HepG2 (cell line): ENCODE measurements at regions not wholly inside any gene's neighbourhood (a gene's known extent, or its start where the extent isn't known, plus 50 kb on each side); places are given as distances from the start of the nearest gene placed in this dataset.

Experiments
- ATAC-seq: fragments of 200-7000 bp; cut with Tn5 transposase; 3 replicates; pipeline ENCODE4 v1.9.1; 2020; ENCODE audit warnings: mild to moderate bottlenecking, moderate library complexity
- BruUV-seq: library from RNA; stranded (reverse); fragments of 400-500 nt; replicated peaks from 2 replicates; lab custom pipeline; 2021; lab: Mats Ljungman, UMichigan
- CTCF ChIA-PET: fragments of 300-600 bp; formaldehyde crosslinking; extraction: SDS; loops from one replicate; lab custom pipeline; 2021; ENCODE audit warnings: low total read pairs, inconsistent platforms, low intra/inter-chr PET ratio; lab: Yijun Ruan, JAX
- POLR2A ChIA-PET: fragments of 350-600 bp; sonication (Branson Sonifier 250); formaldehyde crosslinking; loops from one replicate; lab custom pipeline; 2020; ENCODE audit warnings: antibody characterized with exemption, inconsistent platforms; lab: Yijun Ruan, JAX
- DNase-seq: peaks from one replicate; pipeline ENCODE4 v3.0.0-alpha.2; 2015; ENCODE audit warnings: low spot score
- FAIRE-seq: peaks from 3 replicates; lab custom pipeline; 2011; peaks lifted over from hg19 to GRCh38; lab: Jason Lieb, UNC
- H2AFZ ChIP-seq: one replicate; pipeline ENCODE4 v1.6.1; 2011; ENCODE audit warnings: low read length, inconsistent platforms
- H3K27ac ChIP-seq: fragments of 300-600 bp; 3 replicates; pipeline ENCODE4 v1.8.0; 2011; ENCODE audit warnings: mixed run types, mild to moderate bottlenecking, mixed read lengths, low read length, inconsistent platforms; ENCODE audit not compliant: insufficient read depth; ENCODE audit errors: extremely low read length
- H3K27me3 ChIP-seq, 2 experiments: fragments of 200-600 bp in 1 of 2; 2 replicates in 1 of 2; 3 replicates in 1 of 2; pipeline versions ENCODE4 v1.6.0 to v1.8.0; 2011; ENCODE audit warnings: low read length in 2 of 2, mild to moderate bottlenecking in 2 of 2, moderate library complexity in 2 of 2, inconsistent platforms in 1 of 2; ENCODE audit not compliant: insufficient read depth in 2 of 2, control insufficient read depth in 1 of 2
- H3K36me3 ChIP-seq, 2 experiments: fragments of 200-600 bp in 1 of 2; replicated peaks in 1 of 2; 2 replicates in 1 of 2; 3 replicates in 1 of 2; pipeline versions ENCODE4 v1.5.1 to v1.8.0; 2011; ENCODE audit warnings: low read length in 2 of 2, inconsistent platforms in 1 of 2; ENCODE audit not compliant: insufficient read depth in 2 of 2, control insufficient read depth in 1 of 2
- H3K4me1 ChIP-seq: 2 replicates; pipeline ENCODE4 v1.5.1; 2012; ENCODE audit warnings: low read length, inconsistent platforms; ENCODE audit not compliant: insufficient read depth
- H3K4me2 ChIP-seq: 2 replicates; pipeline ENCODE4 v1.6.0; 2011; ENCODE audit warnings: low read depth, low read length, inconsistent platforms
- H3K4me3 ChIP-seq, 3 experiments: fragments of 200-600 bp in 1 of 3; sonication (generic), shearing (Covaris generic) in 1 of 3; replicated peaks in 1 of 3; 2 replicates each; pipeline ENCODE4 v1.5.1; 2011 to 2016; ENCODE audit warnings: low read length in 3 of 3, inconsistent platforms in 2 of 3, low read depth in 2 of 3, mild to moderate bottlenecking in 2 of 3, control low read depth in 1 of 3, mixed read lengths in 1 of 3; ENCODE audit not compliant: insufficient read depth in 1 of 3
- H3K79me2 ChIP-seq: one replicate; pipeline ENCODE4 v1.6.1; 2011; ENCODE audit warnings: low read length, inconsistent platforms; ENCODE audit not compliant: insufficient read depth
- H3K9ac ChIP-seq: 2 replicates; pipeline ENCODE4 v1.6.0; 2011; ENCODE audit warnings: mild to moderate bottlenecking, low read depth, low read length, inconsistent platforms; ENCODE audit not compliant: insufficient read depth
- H3K9me3 ChIP-seq: 2 replicates; pipeline ENCODE4 v1.5.1; 2012; ENCODE audit warnings: mild to moderate bottlenecking, low read length
- H4K20me1 ChIP-seq: 2 replicates; pipeline ENCODE4 v1.6.0; 2011; ENCODE audit warnings: inconsistent platforms, mild to moderate bottlenecking, low read length, moderate library complexity; ENCODE audit not compliant: insufficient read depth
- ASH2L ChIP-seq: fragments of 300-600, 200-600 bp; sonication (generic); IDR thresholded peaks from 2 replicates; pipeline ENCODE4 v1.7.0; 2017; ENCODE audit warnings: low read depth, mild to moderate bottlenecking, moderate library complexity, mixed read lengths, low read length; ENCODE audit not compliant: insufficient read length
- ERF ChIP-seq: IDR thresholded peaks from 2 replicates; pipeline ENCODE4 v1.6.1; 2018; ENCODE audit warnings: missing biosample characterization, missing genetic modification reagents
- SMYD3 ChIP-seq: sonication (generic); formaldehyde crosslinking; IDR thresholded peaks from 2 replicates; pipeline ENCODE4 v1.8.1; 2023; ENCODE audit warnings: mild to moderate bottlenecking, missing genetic modification reagents
- TFDP1 ChIP-seq: IDR thresholded peaks from 2 replicates; pipeline ENCODE4 v1.6.1; 2016; ENCODE audit warnings: missing compliant biosample characterization, missing genetic modification reagents, borderline replicate concordance
- THAP8 ChIP-seq: sonication (generic); formaldehyde crosslinking; IDR thresholded peaks from 2 replicates; pipeline ENCODE4 v1.5.1; 2020; ENCODE audit warnings: missing genetic modification reagents, mild to moderate bottlenecking, borderline replicate concordance
- ZBTB49 ChIP-seq: sonication (generic); formaldehyde crosslinking; IDR thresholded peaks from 2 replicates; pipeline ENCODE4 v1.4.0; 2020; ENCODE audit warnings: missing genetic modification reagents, borderline replicate concordance
- ZHX1 ChIP-seq: sonication (generic); formaldehyde crosslinking; IDR thresholded peaks from 2 replicates; pipeline ENCODE4 v1.8.1; 2022; ENCODE audit warnings: low read depth, mild to moderate bottlenecking, missing genetic modification reagents
- ZNF556 ChIP-seq: sonication (generic); formaldehyde crosslinking; IDR thresholded peaks from 2 replicates; pipeline ENCODE4 v1.4.0; 2020; ENCODE audit warnings: mild to moderate bottlenecking, missing genetic modification reagents, borderline replicate concordance
- ZNF572 ChIP-seq: sonication (generic); formaldehyde crosslinking; IDR thresholded peaks from 2 replicates; pipeline ENCODE4 v1.5.1; 2020; ENCODE audit warnings: mild to moderate bottlenecking, missing genetic modification reagents
- ZNF674 ChIP-seq: sonication (generic); formaldehyde crosslinking; IDR thresholded peaks from 2 replicates; pipeline ENCODE4 v1.5.0; 2020; ENCODE audit warnings: low read depth, mild to moderate bottlenecking, missing genetic modification reagents
- ZNF703 ChIP-seq: sonication (generic); formaldehyde crosslinking; IDR thresholded peaks from 2 replicates; pipeline ENCODE4 v1.5.1; 2020; ENCODE audit warnings: missing genetic modification reagents, mild to moderate bottlenecking, moderate library complexity, borderline replicate concordance
- WGBS: methylation state at CpG from one replicate; pipeline ENCODE4 v1.1.6; 2017; ENCODE audit warnings: low lambda C conversion rate; 5-methylcytosine and 5-hydroxymethylcytosine counted together
- in situ Hi-C: cut with HindIII; loops from 2 replicates; pipeline ENCODE4 v1.10.0; 2017; ENCODE audit warnings: low pct_unique_long_range_greater_than_20kb; ENCODE audit not compliant: extremely low pct_ligation_motif_present
- intact Hi-C: fragments of 100-400 bp; cut with micrococcal nuclease; formaldehyde crosslinking; loops from one replicate; pipeline ENCODE4 v1.10.0; 2022; ENCODE audit not compliant: unreplicated experiment

GRCh38 chr6:22059126-22059525 lies 237.7 kb downstream of the PRL start:
- CTCF ChIA-PET, result no interaction called here
- no peak for DNase-seq
- no peak overlapping the region for H3K27ac ChIP-seq
- peaks cover 41% of the 10 kb centered on the region for H3K9me3 ChIP-seq
- intact Hi-C loops, result no loop called here
- H2AFZ ChIP-seq, result no peak overlapping the region
- H3K4me2 ChIP-seq, result no peak overlapping the region
- WGBS, result 6% methylated on average over 3 of the region's 3 CpGs
- ATAC-seq, result no peak
- in situ Hi-C loops, result no loop called here
- H3K79me2 ChIP-seq, result no peaks in the 10 kb centered on the region
- POLR2A ChIA-PET, result no interaction called here
- FAIRE-seq, result no peak
- BruUV-seq, result no TSS peak
- no peaks in the 10 kb centered on the region for H4K20me1 ChIP-seq
- no peak for TF ChIP-seq ZNF674 (CRISPR knock-in tag)
- TF ChIP-seq ZNF572 (CRISPR knock-in tag), result no peak
- TF ChIP-seq ZHX1 (CRISPR knock-in tag), result no peak
- TF ChIP-seq ERF (CRISPR knock-in tag), result no peak
- TF ChIP-seq THAP8 (CRISPR knock-in tag), result no peak
- H3K27me3 ChIP-seq, result no peaks in the 10 kb centered on the region
- no peaks in the 10 kb centered on the region for H3K4me1 ChIP-seq
- H3K4me3 ChIP-seq, result no peak overlapping the region
- no peaks in the 10 kb centered on the region for H3K36me3 ChIP-seq
- no peak overlapping the region for H3K9ac ChIP-seq

- H3K27me3 ChIP-seq, result no peaks in the 10 kb centered on the region
- no peaks in the 10 kb centered on the region for H3K36me3 ChIP-seq
- intact Hi-C loops, result no loop called here
- peaks cover 33% of the 10 kb centered on the region for H3K9me3 ChIP-seq
- no TSS peak for BruUV-seq
- no peak for DNase-seq
- ATAC-seq, result no peak
- TF ChIP-seq ASH2L, result no peak
- no peak for TF ChIP-seq ZNF556
- no peak for TF ChIP-seq SMYD3 (CRISPR knock-in tag)
- TF ChIP-seq ZBTB49 (CRISPR knock-in tag), result no peak
- TF ChIP-seq TFDP1 (CRISPR knock-in tag), result no peak
- TF ChIP-seq ZNF703, result no peak
- in situ Hi-C loops, result no loop called here
- no peaks in the 10 kb centered on the region for H3K79me2 ChIP-seq
- no peaks in the 10 kb centered on the region for H3K4me1 ChIP-seq
- 5% methylated on average over 1 of the region's 1 CpG for WGBS
- no peak overlapping the region for H3K4me3 ChIP-seq
- FAIRE-seq, result no peak
- H3K9ac ChIP-seq, result no peak overlapping the region
- POLR2A ChIA-PET, result no interaction called here
- CTCF ChIA-PET, result no interaction called here
- no peak overlapping the region for H2AFZ ChIP-seq
- H3K27ac ChIP-seq, result no peak overlapping the region
- H3K4me2 ChIP-seq, result no peak overlapping the region
- no peaks in the 10 kb centered on the region for H4K20me1 ChIP-seq
Measured at GRCh38 chr6:22059946-22060345, 236.9 kb downstream of the PRL start.
